OCI-M1 (cell line): ENCODE measurements at regions not wholly inside any gene's neighbourhood (a gene's known extent, or its start where the extent isn't known, plus 50 kb on each side); places are given as distances from the start of the nearest gene placed in this dataset.

ENCODE experiments used
- DNase-seq: peaks from one replicate; lab custom pipeline; 2025; lab: John Stamatoyannopoulos, UW

- no peak for DNase-seq
These were observed 52.2 kb downstream of the ADRA2C start for GRCh38 chr4:3818371-3818770.

- no peak for DNase-seq
These were observed 53.2 kb downstream of the ADRA2C start for GRCh38 chr4:3819210-3819919.

- no peak for DNase-seq
These were observed 54.0 kb downstream of the ADRA2C start for GRCh38 chr4:3820016-3820805.

GRCh38 chr4:3820806-3821579 lies 54.8 kb downstream of the ADRA2C start:
- DNase-seq: no peak

- no peak for DNase-seq
These were observed 55.5 kb downstream of the ADRA2C start for GRCh38 chr4:3821580-3822229.

- DNase-seq: no peak
These were observed 56.2 kb downstream of the ADRA2C start for GRCh38 chr4:3822230-3822947.

DNA sequence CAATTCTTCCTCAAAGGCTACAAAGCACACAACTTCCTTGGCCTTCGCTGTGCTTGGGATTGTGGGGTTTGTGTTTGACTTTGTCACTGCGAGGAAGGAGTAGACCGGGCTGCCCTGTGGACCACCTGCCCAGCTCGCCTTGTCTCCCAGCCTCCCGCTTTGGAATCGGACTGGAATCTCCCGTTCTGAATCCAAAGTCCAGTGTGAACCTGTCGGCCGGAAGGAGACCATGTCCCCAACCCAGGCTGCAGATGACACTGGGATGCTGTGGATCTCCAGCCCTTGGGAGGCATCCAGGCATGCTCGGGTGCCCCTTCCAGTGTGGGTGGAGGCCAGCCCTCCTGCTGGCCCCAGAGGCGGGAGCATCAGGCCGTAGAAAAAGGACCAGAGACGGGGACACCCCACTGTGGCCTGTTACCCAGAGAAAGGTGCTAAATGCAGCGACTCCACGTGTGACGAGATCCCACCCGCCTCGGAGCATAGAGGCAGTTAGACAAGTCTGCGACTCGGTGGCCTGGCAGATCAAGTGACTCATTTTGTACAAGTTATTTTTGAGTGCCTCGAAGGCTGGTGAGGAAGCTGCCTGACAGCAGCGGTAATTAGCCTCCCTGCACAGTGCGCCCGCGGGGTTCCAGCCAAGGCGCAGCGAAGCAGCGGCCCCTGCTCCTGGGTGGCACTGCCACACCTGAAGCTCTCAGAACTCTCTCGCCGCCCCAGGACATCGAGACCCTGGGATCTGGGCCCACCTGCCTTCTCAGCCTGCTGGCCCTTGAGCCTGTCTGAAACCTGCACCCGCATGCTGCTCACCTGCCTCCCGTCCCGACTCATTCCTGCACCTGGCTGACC lies 57.5 kb downstream of the ADRA2C start:
- no peak for DNase-seq

- DNase-seq: no peak
These were observed 58.5 kb downstream of the ADRA2C start for GRCh38 chr4:3824521-3825270.

DNA sequence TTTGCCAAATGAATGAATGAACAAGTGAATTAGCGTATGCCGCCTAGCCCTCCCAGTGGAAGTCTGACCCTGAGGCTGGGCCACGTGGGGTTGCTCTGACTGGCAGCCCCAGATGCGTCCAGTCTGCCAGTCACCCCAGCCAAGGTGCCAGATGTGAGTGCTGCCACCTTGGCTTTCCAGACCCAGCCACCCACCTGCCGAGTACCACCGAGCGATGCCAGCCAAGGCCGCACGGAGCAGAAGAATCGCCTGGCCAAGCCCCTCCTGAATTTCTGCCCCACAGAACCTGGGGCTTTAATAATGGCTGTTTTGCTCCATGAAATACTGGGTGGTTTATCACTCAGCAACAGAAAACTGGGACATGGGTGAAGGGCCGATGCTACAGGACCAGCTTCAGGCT lies 59.3 kb downstream of the ADRA2C start:
- no peak for DNase-seq

GRCh38 chr4:3826247-3827172 lies 60.3 kb downstream of the ADRA2C start:
- no peak for DNase-seq

GRCh38 chr4:3827616-3828492 lies 61.7 kb downstream of the ADRA2C start:
- no peak for DNase-seq

DNA sequence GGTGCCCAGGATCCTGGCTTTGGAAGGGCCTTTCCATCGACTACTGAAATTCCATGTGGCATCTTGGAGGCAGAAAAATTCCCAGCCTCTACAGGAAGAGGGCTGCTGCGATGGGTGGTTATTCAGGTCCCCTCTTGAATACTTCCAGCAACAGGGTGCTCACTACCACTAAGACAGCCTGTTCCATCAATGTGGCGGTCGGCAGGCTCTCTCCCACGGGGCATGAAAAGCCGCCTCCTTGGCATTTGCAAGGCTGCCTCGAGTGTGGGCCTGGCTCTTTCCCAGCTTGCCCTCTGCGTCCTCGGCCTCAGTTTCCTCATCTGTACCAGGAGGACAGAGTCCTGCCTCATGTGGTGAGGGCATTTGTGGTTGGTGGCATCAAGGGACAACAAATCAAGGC lies 62.4 kb downstream of the ADRA2C start:
- no peak for DNase-seq

DNA sequence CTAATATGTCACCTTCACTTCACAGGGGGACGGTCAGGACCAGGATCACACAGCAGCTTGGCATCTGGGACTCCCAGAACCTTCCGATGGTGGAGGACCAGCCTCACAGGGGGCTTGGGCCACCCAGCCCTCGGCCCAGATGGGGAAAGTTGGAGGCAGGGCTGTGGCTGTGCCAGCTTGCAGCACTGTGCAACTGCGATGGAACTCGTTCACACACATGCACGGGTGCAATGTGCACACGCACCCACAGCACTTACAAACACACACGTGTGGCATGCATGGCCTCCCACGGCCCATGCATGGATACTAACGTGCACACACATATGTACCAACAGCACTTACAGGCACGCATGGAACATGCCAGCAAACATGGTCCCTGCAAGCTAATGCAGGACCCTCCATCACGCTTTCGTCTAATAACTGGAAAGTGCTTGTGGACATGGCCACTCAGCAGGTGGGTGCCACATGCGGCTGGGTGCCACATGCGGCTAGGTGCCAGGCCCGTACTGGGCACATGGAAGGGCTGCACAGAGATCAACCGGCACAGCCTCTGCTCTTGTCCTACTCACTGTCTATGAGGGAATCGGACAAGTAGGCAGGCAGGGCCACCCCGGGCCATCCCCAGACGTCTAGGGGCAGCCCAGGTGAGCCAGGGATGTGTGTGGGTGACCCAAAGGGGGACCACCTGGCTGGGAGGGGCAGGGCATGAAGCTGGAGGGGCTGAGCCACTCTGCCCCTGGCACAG lies 63.2 kb downstream of the ADRA2C start:
- DNase-seq: no peak

DNA sequence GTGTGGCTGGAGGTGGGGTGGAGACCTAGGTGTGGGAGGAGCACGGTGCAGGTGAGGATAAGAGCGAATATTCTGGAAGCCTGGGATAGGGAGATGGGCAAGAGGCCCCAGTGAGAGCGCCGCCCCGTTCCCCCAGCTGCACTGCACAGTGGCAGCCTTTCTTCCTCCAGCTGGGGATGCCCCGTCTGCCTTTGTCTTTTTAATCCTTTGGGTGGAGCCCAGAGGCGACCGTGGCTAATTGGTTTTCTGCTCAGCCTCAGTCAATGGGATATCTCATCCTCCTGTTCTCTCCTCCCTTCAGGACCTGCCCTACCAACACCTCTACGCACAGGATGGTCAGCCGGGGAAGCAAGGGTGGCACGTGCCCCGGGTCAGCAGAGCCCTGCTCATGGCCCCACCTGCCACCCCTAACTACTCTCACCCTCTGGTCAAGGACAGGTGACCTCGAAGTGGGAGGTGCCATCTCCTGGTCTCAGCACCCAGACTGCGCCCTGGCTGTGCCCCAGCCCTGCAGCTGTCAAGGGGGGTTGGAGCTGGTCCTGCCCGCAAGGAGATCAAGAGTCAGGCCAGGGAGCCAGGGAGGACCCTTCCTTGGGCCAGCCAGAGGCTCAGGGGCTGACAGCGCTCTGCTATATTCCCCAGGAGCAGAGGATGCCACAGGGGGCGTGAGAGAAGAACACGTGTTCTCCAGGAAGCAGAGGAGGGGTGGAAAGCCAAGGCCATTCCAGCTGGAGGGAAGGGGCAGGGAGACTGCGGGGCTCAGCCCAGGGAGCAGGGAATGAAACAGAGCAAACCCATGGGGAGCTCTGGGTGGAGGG lies 64.0 kb downstream of the ADRA2C start:
- no peak for DNase-seq

DNA sequence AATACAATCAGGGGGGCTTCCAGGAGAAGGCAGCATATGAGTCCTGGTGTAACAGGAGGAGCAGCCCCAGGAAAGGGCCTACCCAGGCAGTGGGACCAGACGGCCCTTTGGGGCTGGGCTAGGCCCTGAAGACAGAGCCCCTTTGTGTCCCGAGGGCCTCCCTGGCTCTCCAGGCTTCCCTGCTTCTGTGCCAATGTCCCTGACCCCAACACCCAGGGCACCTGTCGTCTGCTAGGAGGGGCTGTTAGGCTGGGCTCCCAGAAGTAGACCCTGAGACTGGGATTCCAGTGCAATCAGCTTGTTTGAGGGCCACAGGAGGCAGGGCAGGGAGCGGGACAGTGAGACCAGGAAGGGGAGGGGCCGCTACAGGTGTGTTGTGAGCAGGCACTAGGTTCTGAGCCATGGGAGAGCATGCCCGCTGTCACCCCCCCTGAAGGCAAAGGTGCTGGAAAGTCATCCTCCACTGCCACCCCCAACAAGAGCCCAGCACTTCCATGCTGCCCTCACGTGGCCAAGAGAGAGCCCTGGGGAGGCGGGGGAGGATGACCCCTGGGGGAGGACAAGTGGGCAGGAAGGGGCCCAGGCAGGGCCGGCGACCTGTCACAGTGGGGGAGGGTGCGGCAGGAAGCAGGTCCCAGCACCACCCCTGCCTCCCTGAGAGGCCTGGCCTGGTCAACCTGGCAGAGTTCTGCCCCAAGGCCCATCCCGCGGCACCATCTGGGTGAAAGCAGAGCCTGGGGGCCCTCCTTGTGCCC lies 64.8 kb downstream of the ADRA2C start:
- DNase-seq: no peak
